HG02981 (cell line): ENCODE measurements at regions not wholly inside any gene's neighbourhood (a gene's known extent, or its start where the extent isn't known, plus 50 kb on each side); places are given as distances from the start of the nearest gene placed in this dataset.

Source experiments
- ATAC-seq: cut with Tn5 transposase; IDR thresholded peaks from one replicate; pipeline ENCODE4 v1.9.1; 2021; ENCODE audit warnings: mild to moderate bottlenecking, moderate library complexity; ENCODE audit not compliant: unreplicated experiment

GRCh38 chr6:1514078-1514477, 95.6 kb upstream of the FOXC1 start:
- no peak for ATAC-seq

DNA sequence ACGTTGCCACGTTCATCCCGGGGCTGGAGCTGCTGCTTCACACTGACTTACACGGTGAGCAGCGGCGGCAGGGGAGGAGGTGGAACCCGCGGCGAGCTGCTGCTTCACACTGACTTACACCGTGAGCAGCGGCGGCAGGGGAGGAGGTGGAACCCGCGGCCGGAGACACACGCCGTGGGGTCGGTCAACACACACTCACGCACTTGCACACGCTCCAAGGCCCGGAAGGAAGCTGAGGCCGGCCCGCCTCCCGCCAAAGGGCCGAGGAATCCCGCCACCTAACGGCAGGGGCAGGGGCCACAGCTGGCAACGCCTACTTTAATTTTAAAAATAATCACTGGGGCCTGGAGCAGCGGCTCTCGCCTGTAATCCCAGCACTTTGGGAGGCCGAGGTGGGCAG, 94.4 kb upstream of the FOXC1 start:
- ATAC-seq = no peak

DNA sequence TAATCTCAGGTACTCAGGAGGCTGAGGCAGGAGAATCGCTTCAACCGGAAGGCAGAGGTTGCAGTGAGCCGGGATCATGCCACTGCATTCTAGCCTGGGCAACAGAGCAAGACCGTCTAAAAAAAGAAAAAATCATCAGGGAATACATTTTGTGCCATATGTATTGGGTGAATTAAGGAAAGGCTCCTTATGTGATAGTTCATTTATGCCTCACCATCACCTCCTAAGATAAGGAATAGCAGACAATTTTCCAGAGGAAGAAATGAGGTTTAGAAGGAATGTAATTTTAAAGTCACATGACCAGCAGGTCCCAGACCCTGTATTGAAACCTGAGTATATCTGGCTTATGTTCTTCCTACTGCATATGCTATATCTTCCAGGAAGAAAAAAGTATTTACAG, 93.9 kb upstream of the FOXC1 start:
- ATAC-seq = no peak

- no peak for ATAC-seq
Measured at GRCh38 chr6:1516742-1517520, 92.8 kb upstream of the FOXC1 start.

DNA sequence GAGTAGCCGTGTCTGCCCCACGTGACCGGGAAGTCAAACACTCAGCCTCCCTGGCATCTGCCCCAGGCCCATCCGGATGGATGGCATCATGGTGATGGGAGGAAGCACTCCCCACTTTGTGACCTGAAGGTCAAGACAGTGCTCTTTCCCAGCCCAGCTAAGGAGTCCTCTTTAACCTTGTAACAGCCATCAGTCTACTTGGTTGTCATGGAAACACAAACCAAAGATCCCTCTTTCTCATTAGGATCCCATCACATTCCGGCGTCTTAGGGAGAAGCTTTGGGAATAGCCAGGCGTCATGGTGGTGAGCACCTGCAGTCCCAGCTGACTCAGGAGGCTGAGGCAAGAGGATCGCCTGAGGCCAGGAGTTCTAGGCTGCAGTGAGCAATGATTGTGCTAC, 90.9 kb upstream of the FOXC1 start:
- no peak for ATAC-seq

- ATAC-seq = no peak
Measured at GRCh38 chr6:1519597-1519996, 90.1 kb upstream of the FOXC1 start.

DNA sequence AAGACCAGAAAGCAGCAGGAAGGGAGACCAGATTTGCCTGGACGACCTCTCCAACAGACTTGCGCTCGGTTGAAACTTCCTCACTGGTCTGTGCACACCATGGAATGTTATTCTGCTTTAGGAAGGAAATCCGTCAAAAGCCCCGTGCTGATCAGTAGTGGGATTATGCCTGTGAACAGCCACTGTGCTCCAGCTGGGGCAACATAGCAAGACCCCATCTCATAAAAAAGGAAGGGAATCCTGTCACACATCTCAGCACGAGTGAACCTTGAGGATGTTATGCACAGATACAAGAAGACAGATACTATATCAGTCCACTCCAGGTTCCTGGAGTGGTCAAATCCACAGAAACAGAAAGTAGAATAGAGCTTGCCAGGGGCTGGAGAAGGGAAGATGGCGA, 86.9 kb upstream of the FOXC1 start:
- ATAC-seq = no peak

- no peak for ATAC-seq
Measured at GRCh38 chr6:1524040-1524480, 85.7 kb upstream of the FOXC1 start.

DNA sequence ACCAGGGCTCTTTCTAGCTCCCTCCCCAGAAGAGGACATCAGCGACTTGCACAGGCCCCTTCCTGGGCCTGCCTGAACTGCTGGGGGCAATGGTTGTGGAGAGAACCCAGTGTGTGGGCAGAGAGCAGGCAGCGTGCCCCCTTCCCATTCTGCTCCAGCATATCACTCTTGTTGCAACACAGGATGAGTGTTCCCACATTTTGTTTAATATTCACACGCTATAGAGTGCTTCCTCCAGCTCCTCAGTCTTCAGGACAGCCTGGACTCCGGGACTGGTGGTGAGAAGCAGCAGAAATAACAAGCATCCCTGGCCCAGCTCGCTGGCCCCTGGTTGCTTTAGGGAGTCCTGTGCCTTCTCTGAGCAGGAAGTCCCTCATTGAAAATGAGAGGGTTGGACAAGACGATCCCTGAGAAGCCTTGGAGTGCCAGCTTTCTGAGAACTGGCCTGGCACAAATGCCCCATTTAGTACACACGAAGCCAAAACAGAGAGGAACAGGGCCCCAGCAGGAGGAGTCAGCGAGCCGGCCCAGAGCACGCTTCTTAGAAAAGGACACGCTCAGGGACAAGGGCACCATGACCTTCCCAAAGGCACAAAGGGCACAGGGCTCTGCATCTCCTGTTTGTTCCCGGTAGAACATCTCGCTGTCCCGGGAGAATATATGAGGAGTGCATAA, 84.2 kb upstream of the FOXC1 start:
- no peak for ATAC-seq

- ATAC-seq = no peak
Measured at GRCh38 chr6:1526398-1527072, 83.2 kb upstream of the FOXC1 start.

DNA sequence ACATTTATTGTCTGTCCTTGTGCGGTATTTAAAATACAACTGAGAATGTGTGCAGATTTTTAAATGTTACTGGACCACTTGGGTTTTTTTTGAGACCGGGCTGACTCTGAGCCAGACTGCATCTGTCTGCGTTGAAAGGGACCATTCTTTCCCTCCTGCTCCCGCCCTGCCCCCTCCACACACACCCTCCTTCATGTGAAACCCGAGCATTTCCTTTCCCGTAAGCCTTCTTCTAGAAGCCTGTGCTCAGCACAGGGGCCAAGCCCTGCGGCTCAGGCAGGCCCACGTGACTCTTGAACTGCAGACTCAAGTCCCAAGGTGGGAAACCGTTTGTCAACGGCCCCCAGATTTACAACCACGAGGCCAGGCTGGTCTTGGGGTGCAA, 82.7 kb upstream of the FOXC1 start:
- no peak for ATAC-seq

DNA sequence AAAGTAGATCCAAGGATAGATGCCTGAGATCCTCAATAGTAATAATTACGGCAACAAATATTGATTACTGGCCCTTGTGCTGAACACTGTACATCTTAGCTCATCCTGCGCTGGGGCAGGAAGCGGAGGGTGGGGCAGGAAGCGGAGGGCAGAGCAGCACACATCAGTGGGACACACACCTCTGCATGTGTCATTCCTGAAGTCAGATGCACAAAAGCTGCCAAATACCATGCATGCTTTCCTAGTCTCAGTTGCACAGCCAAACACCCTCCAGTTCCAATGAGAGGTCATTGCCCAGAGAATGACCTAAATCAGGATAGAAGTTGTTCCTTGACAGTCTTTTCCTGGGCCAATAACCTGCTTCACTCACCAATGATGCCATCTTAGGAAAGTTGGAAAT, 74.4 kb upstream of the FOXC1 start:
- ATAC-seq = no peak

- ATAC-seq = no peak
Measured at GRCh38 chr6:1536526-1537429, 72.9 kb upstream of the FOXC1 start.

DNA sequence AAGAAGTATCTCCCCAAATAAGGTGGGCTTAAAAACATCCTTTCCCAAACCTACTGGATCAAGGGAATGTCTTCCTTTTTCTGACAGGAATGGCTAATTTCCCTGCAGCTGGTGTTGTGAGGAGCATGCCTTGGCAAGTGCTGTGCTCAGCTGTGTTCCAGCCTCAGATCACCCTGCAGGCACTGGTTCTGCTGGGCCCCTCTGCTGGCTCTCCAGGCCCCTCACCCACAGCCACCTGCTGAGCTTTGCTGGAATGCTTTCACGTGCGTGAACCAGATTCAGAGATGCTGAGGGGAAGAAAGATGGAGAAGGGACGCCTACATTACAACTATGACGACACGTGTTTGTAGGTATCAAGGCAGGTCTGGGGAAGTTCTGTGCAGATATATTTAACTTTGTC, 71.3 kb upstream of the FOXC1 start:
- no peak for ATAC-seq

- ATAC-seq = no peak
Measured at GRCh38 chr6:1538810-1539478, 70.8 kb upstream of the FOXC1 start.

- no peak for ATAC-seq
Measured at GRCh38 chr6:1540864-1541521, 68.7 kb upstream of the FOXC1 start.

GRCh38 chr6:1542335-1542734, 67.4 kb upstream of the FOXC1 start:
- ATAC-seq = no peak

DNA sequence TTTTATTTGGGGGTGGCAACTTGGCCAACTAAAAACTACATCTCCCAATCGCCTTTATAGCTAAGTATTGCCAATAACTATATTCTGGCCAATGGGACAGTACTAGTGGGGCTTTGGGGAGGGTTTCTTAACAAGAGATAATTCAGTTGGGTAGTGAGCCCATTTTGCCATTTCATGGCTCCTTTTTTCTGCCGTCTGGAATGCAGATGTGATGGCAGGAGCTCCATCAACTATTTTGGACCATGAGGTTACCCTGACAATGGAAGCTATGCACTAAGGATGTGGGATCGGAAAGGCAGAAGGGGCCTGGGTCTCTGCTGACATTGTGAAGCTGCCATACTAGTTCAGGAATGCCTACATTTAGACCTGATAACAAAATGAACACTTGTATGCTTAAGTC, 67.0 kb upstream of the FOXC1 start:
- no peak for ATAC-seq

DNA sequence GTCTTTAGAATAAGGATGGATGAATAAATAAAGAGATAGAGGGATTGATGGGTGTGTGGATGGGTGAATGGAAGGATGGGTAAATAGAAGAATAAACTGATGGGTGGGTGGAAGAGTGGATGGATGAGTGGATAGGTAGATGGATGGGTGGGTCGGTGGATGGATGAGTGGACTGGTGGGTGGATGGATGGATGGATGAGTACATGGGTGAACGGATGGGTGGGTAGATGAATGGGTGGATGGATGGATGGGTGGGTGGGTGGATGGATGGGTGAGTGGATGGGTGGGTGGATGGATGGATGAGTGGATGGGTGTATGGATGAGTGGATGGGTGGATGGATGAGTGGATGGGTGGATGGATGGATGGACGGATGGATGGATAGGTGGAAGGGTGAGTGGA, 65.7 kb upstream of the FOXC1 start:
- ATAC-seq = no peak

DNA sequence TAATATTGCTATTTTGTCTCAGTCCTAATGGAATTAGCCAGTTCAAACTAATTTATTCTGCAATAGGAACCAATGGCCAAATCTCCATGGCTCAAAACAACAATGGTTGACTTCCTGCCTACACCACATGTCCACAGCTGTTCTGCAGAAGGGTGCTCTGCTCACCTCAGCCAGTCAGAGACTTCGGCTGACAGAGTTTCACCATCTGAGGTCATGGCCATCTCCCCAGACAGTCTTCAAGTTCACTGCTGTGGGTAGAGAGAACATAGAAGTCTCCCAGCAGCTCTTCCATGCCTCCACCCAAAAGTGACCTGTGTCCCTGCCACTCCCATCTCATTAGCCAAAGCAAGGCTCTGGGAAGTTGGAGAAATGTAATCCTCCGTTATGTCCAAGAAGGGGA, 65.1 kb upstream of the FOXC1 start:
- ATAC-seq = no peak
